HFFc6 (cell line): ENCODE measurements at regions not wholly inside any gene's neighbourhood (a gene's known extent, or its start where the extent isn't known, plus 50 kb on each side); places are given as distances from the start of the nearest gene placed in this dataset.
A peak's percentile ranks its signal among the peaks of the same experiment; 100 is the strongest.

Source experiments
- DNase-seq: peaks from one replicate; pipeline ENCODE4 v3.0.0-alpha.2; 2018
- H3K27ac Mint-ChIP-seq: 2 replicates; pipeline ENCODE4 v1.8.0; 2020; ENCODE audit warnings: mild to moderate bottlenecking, mixed read lengths
- H3K27me3 Mint-ChIP-seq: 2 replicates; pipeline ENCODE4 v1.8.0; 2021; ENCODE audit warnings: mild to moderate bottlenecking, moderate library complexity, mixed read lengths; ENCODE audit not compliant: insufficient read depth
- H3K36me3 Mint-ChIP-seq: 2 replicates; pipeline ENCODE4 v1.8.0; 2021; ENCODE audit warnings: low read depth, mixed read lengths
- H3K4me1 Mint-ChIP-seq: 2 replicates; pipeline ENCODE4 v1.8.0; 2020; ENCODE audit warnings: low read depth, mixed read lengths
- H3K4me3 Mint-ChIP-seq: 2 replicates; pipeline ENCODE4 v1.8.0; 2020; ENCODE audit warnings: mild to moderate bottlenecking, moderate library complexity, mixed read lengths
- H3K9me3 Mint-ChIP-seq: 2 replicates; pipeline ENCODE4 v1.8.0; 2020; ENCODE audit warnings: mild to moderate bottlenecking, mixed read lengths
- CTCF ChIP-seq: fragments of 200-600 bp; sonication (generic); IDR thresholded peaks from 2 replicates; pipeline ENCODE4 v1.5.0; 2021; ENCODE audit warnings: antibody characterized with exemption, mild to moderate bottlenecking

- H3K4me3 Mint-ChIP-seq = no peak overlapping the region
- peak; percentile 25; the same call in 1 of the 2 replicates for TF ChIP-seq CTCF
- DNase-seq = no peak
- H3K27me3 Mint-ChIP-seq = peaks cover 3% of the 10 kb centered on the region; the same call in 1 of the 2 replicates
- H3K27ac Mint-ChIP-seq = no peak overlapping the region
- peaks cover 45% of the 10 kb centered on the region for H3K4me1 Mint-ChIP-seq
- H3K9me3 Mint-ChIP-seq = no peaks in the 10 kb centered on the region
- 0 out of 2 replicates have a peak, but pooled peaks cover 3% of the 10 kb centered on the region for H3K36me3 Mint-ChIP-seq
Measured at GRCh38 chr2:234635284-234635683, 138.4 kb upstream of the ARL4C start.

GRCh38 chr2:234633581-234634230 lies 136.8 kb upstream of the ARL4C start:
- DNase-seq = no peak
- no peaks in the 10 kb centered on the region for H3K9me3 Mint-ChIP-seq
- H3K27ac Mint-ChIP-seq = peak overlapping the region; percentile 27
- H3K4me1 Mint-ChIP-seq = peaks cover 47% of the 10 kb centered on the region
- H3K27me3 Mint-ChIP-seq = peaks cover 4% of the 10 kb centered on the region
- TF ChIP-seq CTCF = no peak
- 0 out of 2 replicates have a peak overlapping the region, but pooled peaks have one; percentile 23 for H3K4me3 Mint-ChIP-seq
- H3K36me3 Mint-ChIP-seq = 0 out of 2 replicates have a peak, but pooled peaks cover 3% of the 10 kb centered on the region

- Mint-ChIP-seq H3K36me3 (0 out of 2 replicates have a peak, but pooled peaks cover 3% of the 10 kb centered on the region), H3K9me3 (no peaks in the 10 kb centered on the region), H3K27ac (peak overlapping the region; percentile 27), H3K4me3 (peak overlapping the region; percentile 23), H3K4me1 (peaks cover 47% of the 10 kb centered on the region), H3K27me3 (peaks cover 5% of the 10 kb centered on the region)
- peak; percentile 81 for DNase-seq
- TF ChIP-seq CTCF = no peak
Measured at GRCh38 chr2:234632527-234633391, 135.9 kb upstream of the ARL4C start.

GRCh38 chr2:234631646-234632514 lies 135.0 kb upstream of the ARL4C start:
- Mint-ChIP-seq H3K36me3 (0 out of 2 replicates have a peak, but pooled peaks cover 3% of the 10 kb centered on the region), H3K27ac (no peak overlapping the region; the same call in 1 of the 2 replicates), H3K4me1 (peaks cover 47% of the 10 kb centered on the region), H3K9me3 (no peaks in the 10 kb centered on the region), H3K4me3 (peak overlapping the region; percentile 23), H3K27me3 (peaks cover 5% of the 10 kb centered on the region)
- DNase-seq = no peak
- no peak for TF ChIP-seq CTCF

GRCh38 chr2:234630801-234631261 lies 133.9 kb upstream of the ARL4C start:
- Mint-ChIP-seq H3K4me1 (peaks cover 43% of the 10 kb centered on the region), H3K27me3 (peaks cover 7% of the 10 kb centered on the region), H3K4me3 (no peak overlapping the region; the same call in 1 of the 2 replicates), H3K27ac (no peak overlapping the region), H3K9me3 (no peaks in the 10 kb centered on the region), H3K36me3 (no peaks in the 10 kb centered on the region)
- TF ChIP-seq CTCF = no peak
- no peak for DNase-seq
